IPS DF 4.7 (cell line): ENCODE measurements at regions not wholly inside any gene's neighbourhood (a gene's known extent, or its start where the extent isn't known, plus 50 kb on each side); places are given as distances from the start of the nearest gene placed in this dataset.
"Not testable (repeated sequence)": the region's sequence is repeated elsewhere in the genome, so short reads cannot be mapped to it uniquely, and the experiment has no call there.

ENCODE experiments used
- DNase-seq: peaks from one replicate; pipeline ENCODE4 v3.0.0-alpha.2; 2013; ENCODE audit warnings: low spot score; ENCODE audit errors: extremely low read depth

DNA sequence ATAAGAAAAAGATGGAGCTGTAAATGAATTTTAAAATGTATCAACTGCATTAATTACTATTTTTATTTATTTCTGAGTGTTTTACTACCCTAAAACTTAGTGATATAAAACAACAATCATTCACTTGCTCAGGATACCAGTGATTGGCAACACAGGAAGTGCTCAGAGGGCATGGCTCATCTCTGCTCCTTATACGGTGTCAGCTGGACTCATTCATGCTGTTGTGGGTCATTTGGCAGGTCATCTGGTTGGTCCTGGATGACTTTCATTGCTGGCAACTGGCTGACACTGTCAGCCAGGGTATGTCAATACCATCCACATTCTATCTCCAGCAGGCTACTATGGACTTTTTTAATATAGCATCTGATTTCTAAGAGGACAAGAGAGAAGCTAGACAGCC lies 689.6 kb upstream of the NECTIN3 start:
- DNase-seq: no peak

DNA sequence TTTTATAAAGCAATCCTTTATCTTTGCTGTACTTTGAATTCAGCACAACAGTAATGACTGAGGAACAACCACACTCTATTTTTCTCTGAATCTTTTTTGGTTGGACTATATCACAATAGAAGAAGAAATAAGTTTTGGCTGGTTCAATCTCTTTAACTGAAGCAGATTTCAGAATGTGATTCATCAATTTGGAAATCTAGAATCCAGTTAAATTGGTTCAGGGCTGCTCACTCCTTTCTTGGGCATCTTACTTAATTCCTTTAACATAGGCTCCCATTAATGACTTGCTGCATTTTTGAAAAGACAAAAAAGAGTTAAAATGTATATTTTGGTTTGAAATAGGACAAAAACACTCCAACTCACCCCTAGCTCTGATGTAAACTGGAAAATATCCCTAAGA lies 688.3 kb upstream of the NECTIN3 start:
- no peak for DNase-seq

- no peak for DNase-seq
Observed at GRCh38 chr3:110384601-110385000, 687.0 kb upstream of the NECTIN3 start.

- no peak for DNase-seq
Observed at GRCh38 chr3:110389005-110389404, 682.6 kb upstream of the NECTIN3 start.

DNA sequence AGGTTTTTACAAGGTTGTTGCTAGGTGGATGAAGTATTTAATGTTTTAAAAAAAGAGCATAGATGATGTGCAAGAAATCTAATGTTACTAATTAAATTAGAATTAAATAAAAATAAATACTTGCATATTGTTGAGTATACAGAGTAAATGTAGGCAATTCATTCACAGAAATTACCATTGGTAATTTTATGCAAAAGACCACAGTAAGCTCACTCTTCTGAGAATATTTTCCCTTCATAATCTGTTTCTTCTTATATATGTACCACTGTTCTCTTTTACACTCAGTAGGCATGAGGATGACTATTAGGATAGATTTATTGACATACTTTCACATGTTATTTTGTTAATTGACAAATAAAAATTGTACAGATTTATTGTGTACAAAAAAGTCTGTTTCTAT lies 681.2 kb upstream of the NECTIN3 start:
- no peak for DNase-seq

DNA sequence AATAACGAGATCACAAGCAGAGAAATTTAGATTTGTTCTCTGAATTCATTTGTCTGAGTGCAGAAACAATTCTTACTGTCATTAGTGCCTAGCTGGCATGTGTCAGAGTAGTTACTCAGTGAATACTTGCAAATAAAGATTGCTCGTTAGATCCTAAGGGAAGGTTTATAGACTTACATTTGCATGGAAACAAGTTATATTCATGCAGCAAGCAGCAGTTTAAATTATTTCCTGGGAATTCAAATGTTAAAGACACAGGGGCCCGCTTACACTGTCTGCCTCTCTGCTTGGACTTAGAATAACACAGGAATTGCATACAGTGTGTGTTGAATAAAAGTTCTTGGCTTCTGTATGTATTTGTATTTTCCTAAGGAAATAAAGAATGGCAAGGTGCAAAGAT lies 680.6 kb upstream of the NECTIN3 start:
- no peak for DNase-seq

DNA sequence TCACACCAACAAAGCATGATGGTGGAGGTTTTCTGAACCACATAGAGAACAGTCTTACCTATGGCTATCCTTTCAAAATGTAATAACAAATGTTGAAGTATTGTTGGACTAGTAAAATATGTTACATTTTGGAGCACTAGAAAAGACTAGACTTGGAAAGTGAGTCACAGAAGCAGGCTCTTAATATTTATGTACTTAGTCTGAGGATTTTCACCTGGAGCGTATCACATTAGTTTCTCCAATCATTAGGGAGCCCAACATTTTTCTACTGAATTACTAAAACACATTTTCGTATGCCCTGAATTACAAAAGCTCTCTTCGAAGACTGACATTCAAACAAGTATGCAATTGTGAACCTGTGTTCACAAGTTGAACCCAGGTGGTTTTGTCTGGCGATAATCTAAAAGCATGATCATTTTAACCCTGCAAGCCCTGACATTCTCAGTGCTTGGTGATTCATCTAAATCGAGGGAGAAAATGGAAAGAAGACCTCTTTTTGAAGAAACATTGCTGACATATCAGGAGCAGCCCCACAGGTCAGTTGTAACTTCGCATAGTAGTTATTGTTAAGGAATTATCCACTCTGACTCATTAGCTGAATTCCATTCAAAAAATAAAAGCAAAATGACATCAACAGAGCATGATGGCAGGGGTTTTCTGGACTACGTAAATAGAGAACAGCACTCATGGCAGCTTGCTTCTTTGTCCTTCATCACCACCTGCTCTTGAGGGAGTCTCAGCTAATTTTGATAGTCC lies 679.8 kb upstream of the NECTIN3 start:
- no peak for DNase-seq

DNA sequence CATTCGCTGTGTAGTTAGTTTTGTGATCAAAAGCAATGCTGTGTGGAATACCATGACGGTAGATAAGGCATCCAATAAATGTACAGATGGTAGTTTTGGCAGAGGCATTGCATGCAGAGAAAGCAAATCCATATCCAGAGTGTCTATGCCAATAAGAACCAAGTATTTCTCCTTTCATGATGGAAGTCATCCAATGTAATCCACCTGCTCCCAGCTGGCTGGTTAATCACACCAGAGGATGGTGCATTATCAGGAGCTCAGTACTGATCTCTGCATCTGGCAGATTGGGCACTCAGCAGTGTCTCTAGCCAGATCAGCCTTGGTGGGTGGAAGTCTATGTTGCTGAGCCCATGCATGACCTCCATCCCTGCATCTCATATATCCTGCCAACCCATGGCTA lies 677.7 kb upstream of the NECTIN3 start:
- no peak for DNase-seq

- DNase-seq: no peak
Observed at GRCh38 chr3:110397115-110397514, 674.5 kb upstream of the NECTIN3 start.

DNA sequence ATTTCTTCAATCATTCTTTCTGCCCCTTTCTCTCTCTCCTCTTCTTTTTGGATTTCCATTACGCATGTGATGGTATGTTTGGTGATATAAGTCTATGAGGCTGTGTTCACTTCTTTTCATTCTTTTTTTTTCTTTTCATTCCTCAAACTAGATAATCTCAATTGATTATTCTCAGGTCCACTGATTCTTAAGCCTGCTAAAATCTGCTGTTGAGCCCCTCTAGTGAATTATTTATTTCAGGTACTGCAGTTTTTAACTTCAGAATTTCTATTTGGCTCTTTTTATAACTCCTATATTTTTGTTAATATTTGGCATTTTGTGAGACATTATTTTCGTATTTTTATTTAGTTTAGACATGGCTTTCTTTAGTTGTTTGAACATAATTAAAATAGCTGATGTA lies 671.3 kb upstream of the NECTIN3 start:
- DNase-seq: no peak

DNA sequence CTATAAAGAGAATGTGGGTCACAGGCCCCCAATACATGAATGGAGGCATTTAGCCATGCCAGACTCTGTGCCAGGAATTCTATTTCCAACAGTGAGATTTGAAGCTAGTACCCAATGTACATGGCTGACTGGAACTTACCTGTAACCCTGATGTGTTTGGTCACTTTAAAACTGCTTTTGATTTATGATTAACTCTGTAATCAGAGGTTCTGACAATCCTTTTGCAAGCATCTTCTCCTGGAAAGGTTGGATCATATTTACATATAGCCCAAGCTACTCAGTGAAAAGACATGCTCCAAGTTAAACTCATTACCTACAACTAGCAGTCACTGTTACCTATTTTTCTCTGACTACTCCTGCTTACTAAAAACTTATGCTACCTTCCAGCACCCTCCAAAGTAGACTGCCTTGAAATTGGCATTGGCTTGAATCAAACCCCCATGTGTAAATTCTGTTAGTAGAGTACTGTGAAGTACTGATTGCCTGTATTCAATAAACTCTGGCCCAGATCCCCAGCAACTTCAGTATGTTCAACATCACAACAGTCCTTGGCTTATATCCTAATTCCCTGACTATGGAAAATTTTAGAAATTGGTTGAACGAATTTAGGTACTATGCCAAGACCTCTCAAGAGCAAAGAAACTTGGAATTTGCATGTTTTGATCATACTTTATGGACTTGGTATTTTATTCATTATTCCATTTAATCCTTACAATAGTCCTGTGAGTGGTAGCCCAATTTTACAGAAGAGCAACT lies 665.6 kb upstream of the NECTIN3 start:
- DNase-seq: no peak

GRCh38 chr3:110413266-110413665 lies 658.4 kb upstream of the NECTIN3 start:
- no peak for DNase-seq

DNA sequence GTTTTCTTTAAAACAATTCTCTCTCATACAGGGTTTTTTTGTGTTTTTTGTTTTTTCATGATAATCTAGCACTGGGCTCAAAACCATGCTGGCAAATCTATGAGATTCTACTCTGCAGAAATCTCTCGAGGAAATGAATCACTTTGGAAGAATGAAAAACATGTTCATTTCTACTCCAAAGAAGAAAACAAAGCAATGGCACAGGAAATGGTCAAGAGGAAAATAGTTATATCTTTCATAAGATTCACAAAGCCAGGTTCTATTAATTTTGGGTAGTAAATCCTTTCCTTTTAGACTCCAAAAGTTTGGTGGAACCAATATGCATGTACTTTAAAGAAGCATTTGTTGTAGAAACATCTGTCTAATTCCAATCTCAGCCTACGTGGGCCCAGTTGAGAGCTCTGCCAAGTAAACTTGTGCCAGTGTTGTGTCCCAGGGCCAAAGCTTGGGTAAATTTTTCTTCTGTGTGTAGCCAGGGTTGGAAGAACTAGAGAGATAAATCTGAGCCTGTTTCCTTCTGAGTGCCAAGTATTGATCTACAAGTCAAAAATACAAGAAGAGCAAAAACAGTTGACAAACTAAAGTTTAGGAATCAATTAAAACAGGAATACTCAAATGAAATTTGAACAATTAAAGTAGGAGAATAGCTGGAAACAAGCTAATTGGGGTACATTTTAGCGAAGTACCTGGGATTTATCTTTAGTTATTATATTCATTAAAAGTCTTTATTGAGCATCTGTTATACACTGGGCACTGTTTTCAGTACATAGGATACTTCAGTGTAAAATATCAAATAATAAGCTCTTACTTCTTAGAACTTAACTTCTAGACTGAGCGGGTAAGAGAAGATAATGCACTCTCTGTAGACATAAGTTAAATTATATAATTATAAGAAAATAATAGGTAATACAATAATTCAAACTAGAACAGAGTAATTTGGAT lies 657.5 kb upstream of the NECTIN3 start:
- no peak for DNase-seq

DNA sequence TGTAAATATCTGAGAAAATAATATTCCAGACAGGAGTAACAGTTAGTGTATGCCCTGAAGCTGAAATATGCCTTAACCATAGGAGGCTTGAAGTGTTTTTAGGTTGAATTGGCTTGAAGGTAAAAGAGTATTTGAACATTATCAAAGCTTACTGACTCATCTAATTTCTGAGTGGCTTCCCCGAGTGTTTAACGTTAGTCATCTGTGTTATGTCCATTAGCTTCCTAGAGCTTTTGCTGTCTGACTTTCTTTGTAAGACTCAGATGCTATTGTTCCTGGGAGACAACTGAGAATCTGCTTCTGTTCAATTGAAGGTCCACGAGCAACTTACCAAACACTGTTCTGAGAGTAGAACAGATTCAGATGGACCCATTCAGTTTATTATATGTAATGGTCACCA lies 656.8 kb upstream of the NECTIN3 start:
- no peak for DNase-seq

GRCh38 chr3:110419096-110419495 lies 652.5 kb upstream of the NECTIN3 start:
- DNase-seq: no peak

DNA sequence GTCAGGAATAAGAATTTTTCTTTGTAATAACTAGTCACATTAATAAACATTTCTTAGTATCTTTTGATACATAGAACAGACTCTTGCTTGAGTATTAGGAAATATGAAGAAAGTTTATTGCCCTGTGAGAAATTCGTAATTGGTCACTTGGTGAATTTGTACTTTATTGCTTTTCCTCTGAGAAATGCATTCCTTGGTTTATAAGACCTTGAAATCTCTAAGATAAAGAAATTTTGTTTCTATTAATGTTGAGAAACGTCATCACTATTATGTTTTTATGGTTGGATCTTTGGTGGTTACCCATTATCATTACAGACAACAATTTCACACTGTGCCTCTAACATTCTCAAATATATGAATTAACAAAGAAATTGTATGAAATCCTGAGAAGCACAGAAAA lies 652.0 kb upstream of the NECTIN3 start:
- DNase-seq: no peak

DNA sequence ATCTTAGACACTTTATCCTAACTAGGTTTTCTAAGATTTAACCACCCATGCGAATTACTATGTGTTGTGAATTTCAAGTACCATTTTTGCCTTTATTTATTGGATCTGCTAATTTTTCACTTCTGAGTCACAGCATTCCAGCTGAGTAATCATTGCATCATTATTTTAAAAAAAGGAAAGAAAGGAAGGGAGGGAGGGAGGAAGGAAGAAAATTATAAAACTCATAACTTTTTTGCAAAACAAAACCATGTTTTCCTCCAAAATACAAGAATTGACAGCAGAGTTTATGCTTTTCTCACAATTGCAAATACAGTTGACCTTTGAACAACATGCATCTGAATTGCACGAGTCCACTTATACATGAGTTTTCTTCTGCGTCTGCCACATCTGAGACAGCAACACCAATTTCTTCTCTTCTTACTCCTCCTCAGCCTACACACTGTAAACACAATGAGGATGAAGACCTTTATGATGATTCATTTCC lies 651.4 kb upstream of the NECTIN3 start:
- no peak for DNase-seq

DNA sequence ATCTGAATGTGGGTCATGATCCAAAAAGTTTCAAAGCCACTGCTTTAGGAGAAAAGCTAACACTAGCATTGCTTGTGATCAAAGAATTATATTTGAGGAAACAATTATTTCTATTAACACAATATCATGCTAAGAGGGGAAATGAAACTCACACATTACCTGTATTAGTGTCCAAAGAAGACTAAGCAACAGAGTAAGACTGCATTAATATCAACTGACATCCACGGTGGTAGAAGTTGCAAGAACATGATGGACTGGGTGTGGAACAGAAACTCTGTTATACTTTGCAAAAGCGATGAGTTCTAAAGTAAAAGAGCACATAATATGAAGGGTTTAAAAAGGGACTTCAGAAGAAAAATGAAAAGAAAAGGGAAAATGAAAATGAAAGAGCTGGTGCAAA lies 648.3 kb upstream of the NECTIN3 start:
- DNase-seq: no peak

GRCh38 chr3:110430146-110430545 lies 641.5 kb upstream of the NECTIN3 start:
- DNase-seq: no peak

- no peak for DNase-seq
Observed at GRCh38 chr3:110436209-110436608, 635.4 kb upstream of the NECTIN3 start.

DNA sequence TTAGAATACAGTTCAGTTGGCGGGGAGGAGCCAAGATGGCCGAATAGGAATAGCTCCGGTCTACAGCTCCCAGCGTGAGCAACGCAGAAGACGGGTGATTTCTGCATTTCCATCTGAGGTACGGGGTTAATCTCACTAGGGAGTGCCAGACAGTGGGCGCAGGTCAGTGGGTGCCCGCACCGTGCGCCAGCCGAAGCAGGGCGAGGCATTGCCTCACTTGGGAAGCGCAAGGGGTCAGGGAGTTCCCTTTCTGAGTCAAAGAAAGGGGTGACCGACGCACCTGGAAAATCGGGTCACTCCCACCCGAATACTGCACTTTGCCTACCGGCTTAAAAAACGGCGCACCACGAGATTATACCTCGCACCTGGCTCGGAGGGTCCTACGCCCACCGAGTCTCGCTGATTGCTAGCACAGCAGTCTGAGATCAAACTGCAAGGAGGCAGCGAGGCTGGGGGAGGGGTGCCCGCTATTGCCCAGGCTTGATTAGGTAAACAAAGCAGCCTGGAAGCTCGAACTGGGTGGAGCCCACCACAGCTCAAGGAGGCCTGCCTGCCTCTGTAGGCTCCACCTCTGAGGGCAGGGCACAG lies 631.5 kb upstream of the NECTIN3 start:
- DNase-seq: not testable (repeated sequence)
